ENCODE measurements at regions not wholly inside any gene's neighbourhood (a gene's known extent, or its start where the extent isn't known, plus 50 kb on each side); places are given as distances from the start of the nearest gene placed in this dataset.

GRCh38 chr9:18149471-18150011, 324.4 kb upstream of the ADAMTSL1 start:
- no peak for TF ChIP-seq CTCF (IDR thresholded peaks at IDR 0.05)
- TF ChIP-seq POLR2A (IDR thresholded peaks at IDR 0.05), result no peak
